Right cardiac atrium (tissue), 5 donors: ENCODE measurements at regions not wholly inside any gene's neighbourhood (a gene's known extent, or its start where the extent isn't known, plus 50 kb on each side); places are given as distances from the start of the nearest gene placed in this dataset.

Experiments used
- ATAC-seq, 2 donors: fragments of 200-7000 bp; cut with Tn5 transposase; one replicate each; pipeline versions ENCODE4 v1.8.0 to v1.9.1; 2020; ENCODE audit warnings: moderate library complexity in 2 of 2, mild to moderate bottlenecking in 1 of 2
- DNase-seq, 3 donors: peaks; one replicate each; pipeline ENCODE4 v3.0.0-alpha.2; 2020
- H3K27ac ChIP-seq: one replicate; pipeline ENCODE4 v1.5.1; 2013; ENCODE audit warnings: mild to moderate bottlenecking, low read length, control low read depth, moderate library complexity
- H3K27me3 ChIP-seq: one replicate; pipeline ENCODE4 v1.6.1; 2013; ENCODE audit not compliant: control insufficient read depth, insufficient read depth
- H3K4me1 ChIP-seq: one replicate; pipeline ENCODE4 v1.6.1; 2013; ENCODE audit warnings: low read length; ENCODE audit not compliant: control insufficient read depth, insufficient read depth
- H3K4me3 ChIP-seq: one replicate; pipeline ENCODE4 v1.5.1; 2013; ENCODE audit warnings: low read length, control low read depth
- H3K9me3 ChIP-seq: one replicate; pipeline ENCODE4 v1.6.1; 2013; ENCODE audit warnings: low read length; ENCODE audit not compliant: control insufficient read depth
- WGBS: extraction: QIAGEN DNeasy Blood & Tissue Kit; methylation state at CpG from one replicate; pipeline ENCODE4 v1.1.7; 2013; 5-methylcytosine and 5-hydroxymethylcytosine counted together
- intact Hi-C, 4 donors: fragments of 100-400 bp; cut with DNase I; formaldehyde crosslinking; loops; one replicate each; pipeline versions ENCODE4 v1.11.0 to v1.14.0; 2022 to 2023
- donor health status: healthy with polysubstance abuse.
- donor health status: DM: no; HTN: yes; CAD: no.
- donor health status: DM: no; HTN: no; CAD: no.
- donor health status: DM: no; HTN: yes; CAD: no; lungs with severe emphysema.
- donor health status: DM: yes; HTN: yes; CAD: no.

DNA sequence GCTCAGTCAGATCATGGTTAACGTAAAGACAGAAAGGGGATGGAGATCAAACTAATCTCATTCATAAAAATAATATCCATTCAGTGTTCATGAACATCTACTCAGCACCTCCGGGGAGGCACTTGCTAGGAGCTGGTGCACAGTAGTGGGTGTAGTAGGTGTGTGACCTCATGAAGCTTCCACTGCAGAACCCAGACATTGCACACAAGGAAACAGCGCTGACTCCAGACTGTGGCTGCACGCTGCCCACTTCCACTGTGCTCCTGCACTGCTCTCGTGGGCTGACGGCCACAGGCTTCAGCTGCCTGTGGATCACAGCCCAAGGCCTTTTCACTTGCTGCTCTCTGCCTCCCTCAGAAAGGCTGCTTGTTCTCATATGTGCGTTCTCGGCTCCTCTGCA, 214.4 kb upstream of the ZNF507 start:
- ATAC-seq (no peak), DNase-seq (no peak)
- Histone ChIP-seq H3K27me3 (no peaks in the 10 kb centered on the region), H3K4me3 (no peak overlapping the region), H3K9me3 (no peaks in the 10 kb centered on the region), H3K4me1 (no peaks in the 10 kb centered on the region), H3K27ac (no peak overlapping the region)
- intact Hi-C loops: no loop called here
- WGBS: 76% methylated on average over 8 of the region's 8 CpGs

DNA sequence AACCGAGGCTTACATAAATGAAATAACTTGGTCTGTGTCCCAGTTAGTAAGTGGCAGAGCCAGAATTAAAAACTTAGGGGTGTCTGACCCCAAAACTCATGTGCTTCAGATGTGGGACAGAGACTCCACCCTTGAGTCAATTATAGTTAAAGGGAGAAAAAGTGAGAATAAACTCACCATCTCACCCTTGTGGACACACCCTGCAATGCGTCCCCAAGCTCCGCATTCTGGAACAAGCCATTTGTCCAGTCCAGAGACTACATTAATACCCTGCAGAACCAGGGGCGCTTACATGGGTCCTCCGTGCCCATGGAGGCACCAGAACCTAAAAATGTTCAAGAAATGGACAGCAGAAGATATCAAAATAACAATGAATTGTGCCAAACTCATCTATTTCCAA, 207.0 kb upstream of the ZNF507 start:
- ATAC-seq (no peak), DNase-seq (no peak)
- intact Hi-C loops: no loop called here
- Histone ChIP-seq H3K9me3 (no peaks in the 10 kb centered on the region), H3K4me3 (no peak overlapping the region), H3K4me1 (no peaks in the 10 kb centered on the region), H3K27ac (no peak overlapping the region), H3K27me3 (no peaks in the 10 kb centered on the region)
- WGBS: 81% methylated on average over 5 of the region's 5 CpGs

GRCh38 chr19:32141840-32142511, 203.4 kb upstream of the ZNF507 start:
- Histone ChIP-seq H3K9me3 (peaks cover 3% of the 10 kb centered on the region), H3K4me1 (no peaks in the 10 kb centered on the region), H3K27ac (no peak overlapping the region), H3K4me3 (no peak overlapping the region), H3K27me3 (no peaks in the 10 kb centered on the region)
- DNase-seq: no peak
- WGBS: 56% methylated on average over 7 of the region's 7 CpGs
- ATAC-seq: no peak
- intact Hi-C loops: no loop called here

- Histone ChIP-seq H3K9me3 (peaks cover 3% of the 10 kb centered on the region), H3K27me3 (no peaks in the 10 kb centered on the region), H3K27ac (no peak overlapping the region), H3K4me3 (no peak overlapping the region), H3K4me1 (no peaks in the 10 kb centered on the region)
- DNase-seq (no peak), ATAC-seq (no peak)
- intact Hi-C loops: no loop called here
These were observed 198.7 kb upstream of the ZNF507 start for GRCh38 chr19:32146664-32147063.

DNA sequence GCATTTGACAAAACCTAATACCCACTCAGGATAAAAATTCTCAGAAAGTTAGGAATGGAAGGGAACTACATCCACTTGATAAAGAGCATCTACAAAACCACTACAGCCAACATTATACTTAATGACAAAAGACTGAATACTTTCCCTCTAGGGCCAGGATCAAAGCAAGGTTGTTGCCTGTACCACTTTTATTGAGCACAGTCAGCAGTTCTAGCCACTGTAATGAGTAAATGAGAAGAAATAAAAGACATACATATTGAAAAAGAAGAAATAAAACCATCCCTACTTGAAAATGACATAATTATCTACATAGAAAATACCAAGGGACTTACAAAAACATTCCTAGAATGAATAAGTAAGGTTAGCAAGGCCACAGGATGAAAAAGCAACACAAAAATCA, 194.8 kb upstream of the ZNF507 start:
- Histone ChIP-seq H3K27ac (no peak overlapping the region), H3K4me1 (no peaks in the 10 kb centered on the region), H3K4me3 (no peak overlapping the region), H3K27me3 (no peaks in the 10 kb centered on the region), H3K9me3 (peaks cover under 1% of the 10 kb centered on the region)
- no peak for ATAC-seq
- DNase-seq: no peak
- intact Hi-C loops: no loop called here

GRCh38 chr19:32154418-32154817, 191.0 kb upstream of the ZNF507 start:
- H3K9me3 ChIP-seq: no peaks in the 10 kb centered on the region
- WGBS: 87% methylated on average over 4 of the region's 4 CpGs
- H3K4me3 ChIP-seq: no peak overlapping the region
- ATAC-seq (no peak), DNase-seq (no peak)
- no peaks in the 10 kb centered on the region for H3K27me3 ChIP-seq
- H3K27ac ChIP-seq: no peak overlapping the region
- H3K4me1 ChIP-seq: no peaks in the 10 kb centered on the region
- intact Hi-C loops: no loop called here

- no peak overlapping the region for H3K27ac ChIP-seq
- no peaks in the 10 kb centered on the region for H3K9me3 ChIP-seq
- no peaks in the 10 kb centered on the region for H3K27me3 ChIP-seq
- WGBS: 69% methylated on average over 3 of the region's 3 CpGs
- H3K4me3 ChIP-seq: no peak overlapping the region
- H3K4me1 ChIP-seq: no peaks in the 10 kb centered on the region
- no peak for ATAC-seq
- DNase-seq: no peak
- intact Hi-C loops: no loop called here
These were observed 180.9 kb upstream of the ZNF507 start for GRCh38 chr19:32164384-32164992.

DNA sequence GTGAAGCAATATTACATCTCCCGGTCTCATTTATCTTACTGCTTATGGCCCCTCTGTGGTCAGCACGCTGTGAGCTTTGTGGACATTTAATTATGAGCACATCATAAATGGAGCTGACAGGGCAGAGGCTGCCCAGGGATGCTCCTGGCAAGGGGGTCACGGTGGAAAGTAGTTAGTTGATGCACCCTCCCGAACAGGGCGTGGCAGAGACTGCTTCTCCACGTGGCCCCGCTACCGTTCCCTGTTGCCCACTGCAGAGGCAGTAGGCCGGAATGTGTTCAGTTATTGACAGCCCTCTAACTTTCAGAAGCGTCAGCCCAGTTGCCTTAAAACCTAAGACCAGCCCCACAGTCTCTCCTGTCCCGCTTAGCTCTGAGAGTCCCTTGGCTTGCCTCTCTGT, 180.3 kb upstream of the ZNF507 start:
- no peaks in the 10 kb centered on the region for H3K27me3 ChIP-seq
- 74% methylated on average over 11 of the region's 11 CpGs for WGBS

DNA sequence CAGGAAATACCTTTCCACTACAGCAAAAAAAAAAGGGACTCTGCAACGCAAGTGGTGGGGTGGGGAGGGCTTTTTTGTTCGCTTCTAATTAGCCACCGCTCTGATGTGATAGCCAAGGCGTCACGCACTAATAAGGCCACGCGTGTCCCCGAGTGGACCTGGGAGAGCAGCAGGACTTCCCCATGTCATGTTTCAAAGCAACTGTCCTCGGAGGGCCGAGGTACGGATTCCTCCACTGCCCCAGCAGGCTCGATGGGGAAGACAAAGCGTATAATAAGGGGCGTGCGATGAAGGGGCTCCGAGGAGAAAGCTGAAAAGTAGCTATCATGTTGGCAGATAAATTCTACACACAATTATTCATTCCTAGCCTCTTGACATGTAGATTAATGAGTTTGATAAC, 179.7 kb upstream of the ZNF507 start:
- H3K27ac ChIP-seq: no peak overlapping the region
- 73% methylated on average over 16 of the region's 16 CpGs for WGBS
- H3K4me1 ChIP-seq: no peaks in the 10 kb centered on the region
- DNase-seq (no peak), ATAC-seq (no peak)
- no peaks in the 10 kb centered on the region for H3K9me3 ChIP-seq
- no peak overlapping the region for H3K4me3 ChIP-seq
- intact Hi-C loops: no loop called here
- no peaks in the 10 kb centered on the region for H3K27me3 ChIP-seq

More for the DNA sequence above, 180.3 kb upstream of the ZNF507 start:
- H3K9me3 ChIP-seq: no peaks in the 10 kb centered on the region
- intact Hi-C loops: no loop called here
- DNase-seq (no peak), ATAC-seq (no peak)
- H3K4me1 ChIP-seq: no peaks in the 10 kb centered on the region
- H3K27ac ChIP-seq: no peak overlapping the region
- no peak overlapping the region for H3K4me3 ChIP-seq

GRCh38 chr19:32166238-32166637, 179.2 kb upstream of the ZNF507 start:
- intact Hi-C loops: no loop called here
- Histone ChIP-seq H3K4me3 (no peak overlapping the region), H3K9me3 (no peaks in the 10 kb centered on the region), H3K4me1 (no peaks in the 10 kb centered on the region), H3K27ac (no peak overlapping the region), H3K27me3 (no peaks in the 10 kb centered on the region)
- 66% methylated on average over 9 of the region's 9 CpGs for WGBS
- ATAC-seq (no peak), DNase-seq (no peak)

DNA sequence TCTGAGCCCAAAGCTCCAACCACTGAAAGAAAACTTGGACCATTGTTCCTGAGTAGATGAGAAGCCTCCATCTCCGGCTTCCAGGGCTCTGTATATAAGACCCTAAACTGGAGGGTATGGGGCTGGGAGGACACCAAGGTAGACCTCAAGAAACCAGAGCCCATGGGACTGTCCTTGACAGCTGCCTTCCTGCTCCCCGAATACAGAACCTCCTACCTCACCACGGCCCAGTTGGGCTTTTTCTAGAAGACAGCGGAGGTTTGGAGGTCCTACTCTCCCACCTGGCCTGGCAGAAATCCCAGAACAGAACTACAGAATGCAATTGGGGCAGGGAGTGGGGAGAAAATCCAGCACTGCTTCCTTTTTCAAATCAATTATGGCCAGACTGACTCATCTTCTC, 177.3 kb upstream of the ZNF507 start:
- H3K27ac ChIP-seq: no peak overlapping the region
- intact Hi-C loops: no loop called here
- no peaks in the 10 kb centered on the region for H3K4me1 ChIP-seq
- no peaks in the 10 kb centered on the region for H3K27me3 ChIP-seq
- H3K9me3 ChIP-seq: no peaks in the 10 kb centered on the region
- WGBS: 85% methylated on average over 4 of the region's 4 CpGs
- no peak overlapping the region for H3K4me3 ChIP-seq
- DNase-seq: no peak
- ATAC-seq: no peak

DNA sequence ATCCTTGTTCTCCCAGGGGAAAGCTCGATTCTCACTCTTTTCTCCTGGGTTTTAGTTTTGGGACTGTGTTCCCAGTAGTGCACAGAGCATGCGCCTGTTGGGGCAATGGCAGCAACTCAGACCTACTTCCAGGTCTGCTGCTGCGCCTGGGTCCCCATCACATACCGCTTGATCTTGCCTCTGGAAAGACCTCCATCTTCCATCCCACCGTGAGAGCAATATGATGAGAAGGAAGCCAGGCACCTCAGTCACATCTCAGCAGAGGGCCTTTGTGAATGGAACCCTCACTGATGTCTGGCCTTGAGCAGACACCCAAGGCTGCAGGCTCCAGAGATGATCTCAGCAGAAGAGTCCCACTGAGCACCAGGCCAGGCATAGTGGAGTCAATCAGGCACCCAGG, 176.8 kb upstream of the ZNF507 start:
- no peak for DNase-seq
- Histone ChIP-seq H3K27me3 (no peaks in the 10 kb centered on the region), H3K4me1 (no peaks in the 10 kb centered on the region), H3K27ac (no peak overlapping the region), H3K9me3 (no peaks in the 10 kb centered on the region), H3K4me3 (no peak overlapping the region)
- WGBS: 80% methylated on average over 5 of the region's 5 CpGs
- no peak for ATAC-seq
- intact Hi-C loops: no loop called here
